Loucy (cell line): ENCODE measurements at regions not wholly inside any gene's neighbourhood (a gene's known extent, or its start where the extent isn't known, plus 50 kb on each side); places are given as distances from the start of the nearest gene placed in this dataset.

Experiments used
- EZH2phosphoT487 ChIP-seq: fragments of 200-600 bp; IDR thresholded peaks from 2 replicates; pipeline ENCODE4 v1.6.1; 2018; ENCODE audit warnings: antibody characterized with exemption, mild to moderate bottlenecking, moderate library complexity, borderline replicate concordance
- TF ChIP-seq, protein P1 (sequence below): fragments of 200-600 bp; sonication (generic); conservative IDR thresholded peaks from 2 replicates; pipeline ENCODE4 v1.5.1; 2014; ENCODE audit warnings: mild to moderate bottlenecking, antibody characterized with exemption, low read length

DNA sequence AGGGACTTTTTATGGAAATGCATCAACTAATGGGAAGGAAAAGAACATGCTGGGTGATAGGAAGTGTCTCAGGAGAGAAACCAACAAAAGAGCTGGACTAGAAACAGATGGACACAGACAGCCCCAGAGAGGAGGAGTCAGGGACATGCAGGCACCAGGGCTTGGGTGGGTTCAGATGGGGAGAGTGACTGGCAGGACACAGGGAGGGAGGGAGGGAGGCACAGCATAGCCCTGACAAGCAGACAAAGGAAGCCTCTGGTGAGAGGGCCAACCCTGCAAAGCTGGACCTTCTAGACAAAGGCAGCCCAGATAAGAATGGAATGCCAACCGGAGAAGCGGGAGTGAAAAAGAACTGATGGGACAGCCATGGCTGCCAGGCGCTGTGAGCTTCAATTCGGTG, 568.8 kb downstream of the AJAP1 start:
- TF ChIP-seq, protein P1, sequence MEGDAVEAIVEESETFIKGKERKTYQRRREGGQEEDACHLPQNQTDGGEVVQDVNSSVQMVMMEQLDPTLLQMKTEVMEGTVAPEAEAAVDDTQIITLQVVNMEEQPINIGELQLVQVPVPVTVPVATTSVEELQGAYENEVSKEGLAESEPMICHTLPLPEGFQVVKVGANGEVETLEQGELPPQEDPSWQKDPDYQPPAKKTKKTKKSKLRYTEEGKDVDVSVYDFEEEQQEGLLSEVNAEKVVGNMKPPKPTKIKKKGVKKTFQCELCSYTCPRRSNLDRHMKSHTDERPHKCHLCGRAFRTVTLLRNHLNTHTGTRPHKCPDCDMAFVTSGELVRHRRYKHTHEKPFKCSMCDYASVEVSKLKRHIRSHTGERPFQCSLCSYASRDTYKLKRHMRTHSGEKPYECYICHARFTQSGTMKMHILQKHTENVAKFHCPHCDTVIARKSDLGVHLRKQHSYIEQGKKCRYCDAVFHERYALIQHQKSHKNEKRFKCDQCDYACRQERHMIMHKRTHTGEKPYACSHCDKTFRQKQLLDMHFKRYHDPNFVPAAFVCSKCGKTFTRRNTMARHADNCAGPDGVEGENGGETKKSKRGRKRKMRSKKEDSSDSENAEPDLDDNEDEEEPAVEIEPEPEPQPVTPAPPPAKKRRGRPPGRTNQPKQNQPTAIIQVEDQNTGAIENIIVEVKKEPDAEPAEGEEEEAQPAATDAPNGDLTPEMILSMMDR: no peak
- TF ChIP-seq EZH2phosphoT487: no peak
